Activated CD8-positive, alpha-beta T cell treated with anti-CD3 and anti-CD28 coated beads for 36 hours (primary cell): ENCODE measurements at regions not wholly inside any gene's neighbourhood (a gene's known extent, or its start where the extent isn't known, plus 50 kb on each side); places are given as distances from the start of the nearest gene placed in this dataset.

ENCODE experiments used
- ATAC-seq: fragments of 200-7000 bp; cut with Tn5 transposase; one replicate; pipeline ENCODE4 v1.10.0; 2021; ENCODE audit warnings: mild to moderate bottlenecking, moderate library complexity
- CTCF ChIA-PET: fragments of 350-600 bp; sonication (Branson Sonifier 250); formaldehyde crosslinking; loops from one replicate; lab custom pipeline; 2021; ENCODE audit warnings: antibody characterized with exemption; lab: Charles Lee
- POLR2A ChIA-PET: fragments of 350-600 bp; sonication (Branson Sonifier 250); formaldehyde crosslinking; loops from one replicate; lab custom pipeline; 2021; ENCODE audit warnings: antibody characterized with exemption; lab: Charles Lee
- DNase-seq: peaks from one replicate; pipeline ENCODE4 v3.0.0-alpha.2; 2020
- H3K27ac Mint-ChIP-seq: one replicate; pipeline ENCODE4 v1.8.0; 2021; ENCODE audit warnings: mild to moderate bottlenecking, mixed read lengths
- H3K27me3 Mint-ChIP-seq: one replicate; pipeline ENCODE4 v1.8.0; 2021; ENCODE audit warnings: mixed read lengths
- H3K36me3 Mint-ChIP-seq: one replicate; pipeline ENCODE4 v1.8.0; 2021; ENCODE audit warnings: low read depth, mixed read lengths
- H3K4me1 Mint-ChIP-seq: one replicate; pipeline ENCODE4 v1.8.0; 2021; ENCODE audit warnings: low read depth, mixed read lengths
- H3K4me3 Mint-ChIP-seq: one replicate; pipeline ENCODE4 v1.8.0; 2021; ENCODE audit warnings: mild to moderate bottlenecking, moderate library complexity, mixed read lengths
- H3K9me3 Mint-ChIP-seq: one replicate; pipeline ENCODE4 v1.8.0; 2021; ENCODE audit warnings: mixed read lengths
- CTCF ChIP-seq: fragments of 200-600 bp; IDR thresholded peaks from one replicate; pipeline ENCODE4 v1.8.0; 2022; ENCODE audit warnings: antibody characterized with exemption, mild to moderate bottlenecking
- intact Hi-C: fragments of 100-400 bp; cut with micrococcal nuclease; formaldehyde crosslinking; loops from one replicate; pipeline ENCODE4 v1.10.0; 2022

- Mint-ChIP-seq H3K9me3 (no peaks in the 10 kb centered on the region), H3K36me3 (no peaks in the 10 kb centered on the region), H3K27me3 (no peaks in the 10 kb centered on the region), H3K27ac (no peak overlapping the region), H3K4me1 (peaks cover 6% of the 10 kb centered on the region), H3K4me3 (no peak overlapping the region)
- intact Hi-C loops = no loop called here
- no peak for TF ChIP-seq CTCF
- ATAC-seq (no peak), DNase-seq (no peak)
- ChIA-PET POLR2A (interaction anchor here (1.0 kb wide), 1 partner anchor 355 kb away, joined by 3 read pairs; no protein-coding TSS in a partner anchor), CTCF (interaction anchor here (1.0 kb wide), 1 partner anchor 344 kb away, joined by 3 read pairs; no protein-coding TSS in a partner anchor)
Observed at GRCh38 chr3:177693616-177694264, 496.5 kb upstream of the TBL1XR1 start.

DNA sequence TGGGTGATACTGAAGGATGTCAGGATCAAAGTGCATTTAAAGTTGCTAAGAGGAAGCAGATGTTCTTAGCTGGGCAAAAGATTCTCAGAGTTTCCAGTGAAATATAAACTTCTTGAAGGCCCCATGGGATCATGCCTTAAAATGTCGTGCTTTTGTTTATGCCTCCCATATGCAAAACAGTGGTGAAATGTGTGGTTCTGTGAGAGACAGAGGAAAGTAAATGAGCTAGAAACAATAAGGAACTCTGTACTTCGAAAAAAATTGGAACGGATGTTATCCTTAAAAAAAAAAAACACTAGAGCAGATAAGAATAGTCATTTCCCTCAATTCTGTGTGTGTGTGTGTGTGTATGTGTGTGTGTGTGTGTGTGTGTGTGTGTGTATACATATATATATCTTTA, 497.0 kb upstream of the TBL1XR1 start:
- Mint-ChIP-seq H3K27me3 (no peaks in the 10 kb centered on the region), H3K4me3 (no peak overlapping the region), H3K36me3 (no peaks in the 10 kb centered on the region), H3K4me1 (peaks cover 6% of the 10 kb centered on the region), H3K27ac (no peak overlapping the region), H3K9me3 (no peaks in the 10 kb centered on the region)
- DNase-seq (no peak), ATAC-seq (no peak)
- intact Hi-C loops = no loop called here
- TF ChIP-seq CTCF = no peak
- CTCF ChIA-PET = interaction anchor here (1.0 kb wide), 1 partner anchor 343 kb away, joined by 3 read pairs; no protein-coding TSS in a partner anchor
- POLR2A ChIA-PET = interaction anchor here (1.0 kb wide), 1 partner anchor 356 kb away, joined by 3 read pairs; no protein-coding TSS in a partner anchor

- ChIA-PET CTCF (interaction anchor here (0.7 kb wide), 1 partner anchor 38 kb away, joined by 3 read pairs; no protein-coding TSS in a partner anchor), POLR2A (no interaction called here)
- no peak overlapping the region for H3K27ac Mint-ChIP-seq
- peaks cover 6% of the 10 kb centered on the region for H3K4me1 Mint-ChIP-seq
- no peak overlapping the region for H3K4me3 Mint-ChIP-seq
- H3K36me3 Mint-ChIP-seq = no peaks in the 10 kb centered on the region
- no peaks in the 10 kb centered on the region for H3K27me3 Mint-ChIP-seq
- ATAC-seq (no peak), DNase-seq (no peak)
- no peaks in the 10 kb centered on the region for H3K9me3 Mint-ChIP-seq
- TF ChIP-seq CTCF = no peak
- intact Hi-C loops = no loop called here
Observed at GRCh38 chr3:177694951-177695350, 497.7 kb upstream of the TBL1XR1 start.

- H3K36me3 Mint-ChIP-seq = no peaks in the 10 kb centered on the region
- no peaks in the 10 kb centered on the region for H3K27me3 Mint-ChIP-seq
- no peaks in the 10 kb centered on the region for H3K9me3 Mint-ChIP-seq
- DNase-seq (no peak), ATAC-seq (no peak)
- ChIA-PET POLR2A (no interaction called here), CTCF (no interaction called here)
- TF ChIP-seq CTCF = no peak
- intact Hi-C loops = no loop called here
- no peak overlapping the region for H3K27ac Mint-ChIP-seq
- H3K4me3 Mint-ChIP-seq = no peak overlapping the region
- H3K4me1 Mint-ChIP-seq = no peaks in the 10 kb centered on the region
Observed at GRCh38 chr3:177700117-177700516, 502.8 kb upstream of the TBL1XR1 start.

DNA sequence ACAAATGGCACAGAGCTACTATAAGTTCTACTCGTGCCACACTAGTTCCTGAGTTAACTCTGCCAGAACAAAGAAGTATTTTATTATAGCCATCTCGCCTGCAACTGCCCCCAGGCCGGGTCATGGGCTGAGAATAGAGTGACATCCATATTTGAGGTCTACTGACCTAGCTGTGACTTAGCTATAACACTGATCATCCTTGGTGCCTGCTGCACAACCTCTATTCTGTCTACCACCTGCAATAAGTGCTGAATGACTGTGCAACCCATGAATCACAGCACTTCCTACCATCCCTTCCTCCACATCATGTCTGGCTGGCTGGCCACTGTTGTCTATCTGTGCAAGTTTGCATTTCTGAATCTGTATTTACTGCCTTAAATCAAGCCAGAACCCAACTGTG, 506.5 kb upstream of the TBL1XR1 start:
- ChIA-PET CTCF (no interaction called here), POLR2A (no interaction called here)
- DNase-seq = peak; percentile 8
- H3K9me3 Mint-ChIP-seq = no peaks in the 10 kb centered on the region
- ATAC-seq = peak; percentile 62
- H3K27me3 Mint-ChIP-seq = no peaks in the 10 kb centered on the region
- H3K27ac Mint-ChIP-seq = no peak overlapping the region
- TF ChIP-seq CTCF = no peak
- H3K4me1 Mint-ChIP-seq = no peaks in the 10 kb centered on the region
- no peaks in the 10 kb centered on the region for H3K36me3 Mint-ChIP-seq
- H3K4me3 Mint-ChIP-seq = no peak overlapping the region
- intact Hi-C loops = no loop called here
